Activated T-cell treated with anti-CD3 and anti-CD28 coated beads for 48 hours (primary cell): ENCODE measurements at regions not wholly inside any gene's neighbourhood (a gene's known extent, or its start where the extent isn't known, plus 50 kb on each side); places are given as distances from the start of the nearest gene placed in this dataset.
"Not testable (repeated sequence)": the region's sequence is repeated elsewhere in the genome, so short reads cannot be mapped to it uniquely, and the experiment has no call there.

ENCODE experiments used
- DNase-seq: peaks from one replicate; pipeline ENCODE4 v3.0.0-alpha.2; 2020; ENCODE audit warnings: low read depth

GRCh38 chr2:67872481-67872880 lies 190.3 kb downstream of the C1D start:
- no peak for DNase-seq

GRCh38 chr2:67873916-67874315 lies 188.9 kb downstream of the C1D start:
- DNase-seq = no peak

DNA sequence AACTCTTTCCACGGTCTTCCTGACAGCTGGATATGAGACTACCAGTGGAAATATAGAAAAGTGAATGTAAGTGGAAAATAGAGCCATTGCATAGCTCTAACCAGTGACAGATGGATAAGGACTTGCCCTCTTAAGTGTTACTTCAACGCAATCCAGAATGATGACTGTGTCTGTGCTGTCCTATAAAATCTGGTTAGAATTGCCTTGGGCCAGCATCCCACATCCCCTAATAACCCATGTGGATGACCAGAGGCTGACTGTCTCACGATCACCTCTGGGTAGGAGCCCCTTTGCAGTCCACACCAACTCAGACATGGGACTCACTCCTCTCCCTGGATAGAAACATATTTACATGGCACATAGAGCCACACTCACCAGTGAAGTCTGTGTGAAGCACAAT lies 186.6 kb downstream of the C1D start:
- DNase-seq = no peak

- DNase-seq = no peak
Observed at GRCh38 chr2:67877301-67877700, 185.5 kb downstream of the C1D start.

GRCh38 chr2:67878743-67879142 lies 184.1 kb downstream of the C1D start:
- DNase-seq = no peak

DNA sequence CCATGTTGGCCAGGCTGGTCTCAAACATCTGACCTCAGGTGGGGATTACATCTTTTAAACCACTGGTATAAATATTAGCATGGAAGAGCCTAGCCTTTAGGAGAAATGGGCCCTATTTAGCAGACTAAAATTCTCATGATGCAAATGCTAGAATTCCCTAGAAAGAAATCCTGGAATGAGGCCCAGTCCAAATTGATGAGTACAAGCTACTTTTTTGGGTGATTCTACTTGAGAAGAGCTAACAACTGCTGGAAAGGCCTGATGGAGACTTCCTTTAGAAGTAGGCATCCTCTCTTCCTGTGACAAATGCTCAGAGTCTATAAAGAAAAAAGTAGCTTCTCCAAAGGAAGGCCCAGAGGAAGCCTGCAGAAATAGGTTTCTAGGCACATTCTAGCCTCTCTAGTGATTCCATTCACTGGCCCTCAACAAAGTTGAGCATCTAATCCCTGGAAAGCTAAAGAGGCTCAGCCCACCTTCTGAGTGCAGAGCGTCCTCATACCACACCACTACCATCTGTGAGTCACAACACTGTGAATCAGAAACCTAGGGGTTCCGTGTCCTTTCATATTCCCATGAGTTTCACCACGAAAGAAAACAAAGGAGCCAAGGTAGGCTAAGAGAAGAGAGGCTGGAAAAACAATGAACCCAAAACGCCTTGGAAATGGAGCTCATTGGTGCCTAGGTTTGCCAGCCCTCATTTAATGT lies 183.1 kb downstream of the C1D start:
- DNase-seq = no peak

GRCh38 chr2:67880291-67880761 lies 182.5 kb downstream of the C1D start:
- DNase-seq = no peak

DNA sequence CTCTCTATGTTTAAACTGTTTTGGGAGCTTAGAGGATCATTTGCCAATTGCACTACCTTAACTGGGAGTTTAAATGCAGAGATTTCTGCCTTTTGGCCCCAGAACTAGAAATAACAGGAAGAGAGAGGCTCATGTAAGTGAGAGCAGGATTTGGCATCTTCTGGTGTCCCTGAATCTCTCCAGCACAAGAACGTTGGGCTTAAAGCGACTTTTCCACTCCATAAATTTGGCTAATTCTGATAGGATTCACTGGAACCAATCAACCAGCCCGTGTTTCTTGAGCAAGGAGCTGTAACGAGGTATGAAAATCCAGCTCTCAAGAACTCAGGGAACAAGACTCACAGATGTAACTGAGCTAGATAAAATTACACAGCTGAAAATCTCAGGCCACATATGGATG lies 181.0 kb downstream of the C1D start:
- no peak for DNase-seq

GRCh38 chr2:67883316-67884087 lies 179.3 kb downstream of the C1D start:
- DNase-seq = no peak

DNA sequence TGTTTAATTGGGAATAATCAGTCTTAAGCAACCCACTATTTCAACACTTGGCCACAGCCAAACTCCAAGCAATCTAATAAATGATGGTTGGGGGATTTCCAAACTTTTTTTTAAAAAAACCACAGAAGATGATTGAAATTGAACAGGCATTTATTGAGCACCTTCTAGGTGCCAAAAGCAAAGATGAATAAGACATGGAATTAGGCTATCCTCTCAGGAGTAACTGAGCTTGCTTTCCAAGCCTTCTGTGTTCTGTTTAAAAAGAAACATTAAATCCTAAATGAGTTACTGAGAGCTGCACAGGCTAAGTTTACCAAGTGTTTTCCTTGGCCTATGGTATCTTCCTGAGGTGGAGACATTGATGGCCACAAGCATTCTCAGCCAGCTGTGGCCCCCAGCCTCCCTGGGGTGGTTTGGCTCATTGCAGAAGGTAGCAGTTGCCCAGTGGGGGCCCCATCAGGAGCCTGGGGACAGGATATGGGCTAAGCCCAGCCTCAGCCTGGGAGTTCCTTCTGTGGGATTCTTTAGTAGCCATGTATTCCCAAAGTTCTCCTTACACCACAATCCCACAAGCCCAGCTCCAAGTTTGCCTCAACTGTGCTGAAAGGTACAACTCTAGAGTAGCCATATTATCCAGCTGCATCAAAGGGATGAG lies 174.3 kb downstream of the C1D start:
- no peak for DNase-seq

DNA sequence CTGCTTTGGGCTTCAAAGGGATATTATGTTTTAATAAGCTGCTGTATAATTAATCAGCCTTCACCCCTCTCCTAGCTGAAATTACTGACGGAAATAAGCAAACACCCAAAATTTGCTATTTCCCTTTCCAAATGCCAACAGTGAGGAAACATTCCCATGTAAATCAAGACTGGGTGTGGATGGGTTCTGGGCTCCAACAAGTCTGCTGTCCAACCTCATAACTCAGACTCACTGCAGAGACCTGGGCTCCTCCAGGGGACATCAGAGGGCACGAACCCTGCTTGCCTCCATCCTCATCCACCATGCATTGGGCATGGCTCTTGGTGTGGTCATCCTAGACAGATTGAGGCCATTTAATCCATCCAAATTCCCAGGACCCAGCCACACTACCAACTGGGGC lies 173.7 kb downstream of the C1D start:
- DNase-seq = no peak

DNA sequence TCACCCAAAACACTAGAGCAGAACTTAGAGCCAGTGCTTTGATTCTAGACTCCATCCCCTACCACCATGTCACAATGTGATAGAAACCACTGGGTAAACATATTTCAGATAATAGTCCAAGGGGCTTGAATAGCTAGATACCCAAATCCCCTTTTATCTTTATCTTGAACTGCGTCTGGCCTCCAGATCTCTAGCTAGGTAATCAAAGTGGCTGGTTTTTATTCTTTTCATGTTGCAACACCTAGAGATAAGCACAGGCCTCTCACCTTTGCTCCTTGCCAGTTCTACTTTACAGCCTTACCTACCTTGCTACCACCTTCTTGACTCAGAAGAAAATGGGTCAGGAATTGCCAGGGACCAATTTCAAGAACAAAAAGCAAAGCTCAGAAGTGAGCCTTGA lies 171.2 kb downstream of the C1D start:
- DNase-seq = no peak

DNA sequence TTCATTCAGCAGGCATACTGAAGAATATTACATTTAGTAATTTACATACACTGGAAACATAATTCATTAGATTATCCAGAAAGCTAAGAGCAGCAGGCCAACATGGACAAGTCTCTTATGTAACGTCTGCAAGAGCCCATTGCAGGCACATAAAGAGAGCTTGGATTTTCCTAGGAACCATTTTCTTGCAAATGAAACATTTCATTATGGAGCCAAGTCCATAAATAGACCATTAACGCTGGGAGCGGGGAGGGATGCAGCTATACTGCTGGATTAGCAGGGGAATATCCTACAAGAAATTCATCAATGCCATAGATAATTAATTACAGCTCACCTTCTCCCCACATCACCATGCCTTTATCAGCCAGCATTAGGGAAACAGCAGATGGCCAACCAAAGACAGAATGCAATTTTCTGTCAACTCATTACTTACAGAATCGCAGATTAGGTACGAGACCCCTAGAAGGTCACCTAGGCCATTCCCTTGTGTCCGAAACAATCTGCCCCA lies 170.4 kb downstream of the C1D start:
- no peak for DNase-seq

DNA sequence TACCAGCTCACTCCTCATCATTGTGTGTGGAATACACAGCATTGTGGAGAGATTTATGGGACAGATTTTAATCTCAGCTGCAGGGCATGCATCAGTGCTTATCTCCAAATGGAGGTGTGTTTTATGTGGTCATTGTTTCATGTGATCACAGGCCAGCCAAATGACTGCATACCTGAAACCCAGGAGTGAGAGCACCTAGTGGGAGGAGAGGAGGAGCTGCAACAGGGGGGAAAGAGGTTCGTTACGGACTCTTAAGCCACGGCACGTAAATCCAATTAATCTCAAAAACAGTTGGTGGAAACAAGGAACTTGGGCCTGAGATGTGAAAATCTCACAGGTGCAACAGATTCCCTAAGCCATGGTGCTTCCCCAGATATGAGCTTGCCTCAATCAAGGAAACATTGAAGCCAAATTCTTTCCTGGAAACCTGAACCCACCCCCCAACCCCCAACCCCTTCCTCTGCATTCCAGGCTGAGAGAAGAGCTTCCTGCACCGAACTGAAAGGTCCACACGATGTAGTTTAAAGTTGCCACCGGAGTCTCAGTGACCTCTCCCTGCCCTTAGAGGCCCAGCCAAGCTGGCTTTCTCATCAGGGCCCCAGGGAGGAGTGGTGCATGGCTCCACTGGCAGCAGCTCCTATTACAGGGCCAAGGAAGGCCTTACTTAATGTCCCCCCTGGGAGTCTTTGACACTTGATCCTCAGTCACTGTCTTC lies 167.4 kb downstream of the C1D start:
- DNase-seq = no peak

- DNase-seq = no peak
Observed at GRCh38 chr2:67896076-67896475, 166.7 kb downstream of the C1D start.

- no peak for DNase-seq
Observed at GRCh38 chr2:67896476-67896875, 166.3 kb downstream of the C1D start.

GRCh38 chr2:67898595-67898994 lies 164.2 kb downstream of the C1D start:
- DNase-seq = no peak

DNA sequence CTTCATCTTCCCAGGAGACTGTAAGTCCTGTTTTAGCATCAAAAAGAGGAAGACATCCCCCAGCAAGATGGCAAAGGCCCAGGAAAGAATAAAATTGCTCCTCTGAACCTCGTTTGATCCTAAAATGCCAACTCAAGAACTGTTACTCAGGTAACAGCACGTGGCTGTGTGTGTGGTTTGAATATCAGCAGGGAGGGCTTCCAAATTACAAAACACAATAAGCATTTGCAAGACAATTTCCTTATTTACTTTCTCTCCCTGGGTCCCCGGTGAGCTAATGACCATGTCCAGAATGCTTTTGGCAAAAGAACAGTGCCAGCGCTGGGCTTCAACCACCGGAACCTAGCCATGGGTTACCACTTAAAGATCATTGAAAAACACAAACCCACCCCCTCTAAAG lies 163.6 kb downstream of the C1D start:
- DNase-seq = no peak

GRCh38 chr2:67900826-67901225 lies 162.0 kb downstream of the C1D start:
- no peak for DNase-seq

DNA sequence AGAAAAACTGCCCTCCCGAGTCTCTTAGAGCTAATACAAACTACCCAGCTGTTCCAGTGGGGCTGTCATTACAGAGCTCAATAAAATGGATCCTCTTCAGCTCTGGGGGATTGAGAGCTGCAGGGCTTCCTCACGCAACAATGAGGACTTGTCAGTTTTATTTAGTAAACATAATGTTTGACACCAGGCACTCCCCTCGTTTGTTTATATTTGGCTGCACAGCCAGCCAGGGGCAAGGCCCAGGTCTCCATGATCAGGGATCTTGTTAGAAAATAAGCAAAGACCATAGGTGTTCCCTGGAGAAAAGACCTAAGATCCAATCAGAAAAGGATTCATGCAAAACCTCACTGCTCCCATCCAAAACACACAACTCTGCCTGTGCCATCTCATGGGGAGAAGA lies 158.2 kb downstream of the C1D start:
- DNase-seq = no peak

- no peak for DNase-seq
Observed at GRCh38 chr2:67904966-67905365, 157.8 kb downstream of the C1D start.

DNA sequence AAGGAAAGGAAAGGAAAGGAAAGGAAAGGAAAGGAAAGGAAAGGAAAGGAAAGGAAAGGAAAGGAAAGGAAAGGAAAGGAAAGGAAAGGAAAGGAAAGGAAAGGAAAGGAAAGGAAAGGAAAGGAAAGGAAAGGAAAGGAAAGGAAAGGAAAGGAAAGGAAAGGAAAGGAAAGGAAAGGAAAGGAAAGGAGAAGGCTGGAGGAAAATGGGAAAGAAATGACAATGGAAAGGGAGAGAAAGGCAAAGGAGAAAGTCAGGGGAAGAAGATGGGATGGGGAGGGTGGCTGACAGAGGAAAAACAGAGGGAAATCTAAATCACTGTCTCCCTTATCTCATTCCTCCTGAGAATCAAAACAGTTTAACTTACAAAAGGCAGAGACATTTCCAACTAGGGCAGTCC lies 156.3 kb downstream of the C1D start:
- not testable (repeated sequence) for DNase-seq
